ENCODE measurements at regions not wholly inside any gene's neighbourhood (a gene's known extent, or its start where the extent isn't known, plus 50 kb on each side); places are given as distances from the start of the nearest gene placed in this dataset.

DNA sequence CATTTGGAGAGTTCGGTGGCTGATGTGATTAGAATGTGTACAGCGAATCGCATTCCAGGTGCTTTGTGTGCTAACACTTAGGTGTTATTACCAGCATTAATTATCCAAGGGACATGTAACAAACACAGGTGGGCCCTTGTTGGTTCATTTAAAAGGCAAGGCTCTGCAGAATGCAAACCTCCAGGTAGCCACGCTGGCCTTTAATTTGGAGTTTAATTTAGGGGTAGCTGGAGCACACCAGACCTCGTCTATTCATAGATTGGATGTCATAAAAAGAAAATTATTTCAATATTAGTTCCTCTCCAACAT, 191.1 kb downstream of the MAT2B start:
- TF ChIP-seq, protein P1, sequence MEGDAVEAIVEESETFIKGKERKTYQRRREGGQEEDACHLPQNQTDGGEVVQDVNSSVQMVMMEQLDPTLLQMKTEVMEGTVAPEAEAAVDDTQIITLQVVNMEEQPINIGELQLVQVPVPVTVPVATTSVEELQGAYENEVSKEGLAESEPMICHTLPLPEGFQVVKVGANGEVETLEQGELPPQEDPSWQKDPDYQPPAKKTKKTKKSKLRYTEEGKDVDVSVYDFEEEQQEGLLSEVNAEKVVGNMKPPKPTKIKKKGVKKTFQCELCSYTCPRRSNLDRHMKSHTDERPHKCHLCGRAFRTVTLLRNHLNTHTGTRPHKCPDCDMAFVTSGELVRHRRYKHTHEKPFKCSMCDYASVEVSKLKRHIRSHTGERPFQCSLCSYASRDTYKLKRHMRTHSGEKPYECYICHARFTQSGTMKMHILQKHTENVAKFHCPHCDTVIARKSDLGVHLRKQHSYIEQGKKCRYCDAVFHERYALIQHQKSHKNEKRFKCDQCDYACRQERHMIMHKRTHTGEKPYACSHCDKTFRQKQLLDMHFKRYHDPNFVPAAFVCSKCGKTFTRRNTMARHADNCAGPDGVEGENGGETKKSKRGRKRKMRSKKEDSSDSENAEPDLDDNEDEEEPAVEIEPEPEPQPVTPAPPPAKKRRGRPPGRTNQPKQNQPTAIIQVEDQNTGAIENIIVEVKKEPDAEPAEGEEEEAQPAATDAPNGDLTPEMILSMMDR (IDR thresholded peaks at IDR 0.05 in 4 of 5, conservative IDR thresholded peaks at IDR 0.05 in 1 of 5), result no peak
- no peak for TF ChIP-seq POLR2A (IDR thresholded peaks at IDR 0.05)

Data from gastrocnemius medialis (tissue), 4 donors.